Central memory CD8-positive, alpha-beta T cell (primary cell): ENCODE measurements at regions not wholly inside any gene's neighbourhood (a gene's known extent, or its start where the extent isn't known, plus 50 kb on each side); places are given as distances from the start of the nearest gene placed in this dataset.

Source experiments
- ATAC-seq: fragments of 150-1000 bp; cut with Tn5 transposase; replicated peaks from 2 replicates; pipeline ENCODE4 v1.10.0; 2022; ENCODE audit warnings: mild to moderate bottlenecking, moderate FRiP score, moderate number of reproducible peaks; ENCODE audit not compliant: poor library complexity, severe bottlenecking; ENCODE audit errors: extremely low read depth
- DNase-seq, 2 donors: peaks; one replicate each; pipeline ENCODE4 v3.0.0; 2021; ENCODE audit warnings: low spot score in 2 of 2
- H3K27ac Mint-ChIP-seq: one replicate; pipeline ENCODE4 v1.8.0; 2022; ENCODE audit warnings: low read depth, mild to moderate bottlenecking, moderate library complexity, mixed read lengths
- H3K27me3 Mint-ChIP-seq: one replicate; pipeline ENCODE4 v1.8.0; 2022; ENCODE audit warnings: mixed read lengths
- H3K36me3 Mint-ChIP-seq: one replicate; pipeline ENCODE4 v1.8.0; 2022; ENCODE audit warnings: mild to moderate bottlenecking, moderate library complexity, mixed read lengths; ENCODE audit not compliant: insufficient read depth
- H3K4me1 Mint-ChIP-seq: one replicate; pipeline ENCODE4 v1.8.0; 2022; ENCODE audit warnings: mixed read lengths
- H3K4me3 Mint-ChIP-seq: one replicate; pipeline ENCODE4 v1.8.0; 2022; ENCODE audit warnings: mild to moderate bottlenecking, moderate library complexity, mixed read lengths
- H3K9me3 Mint-ChIP-seq: one replicate; pipeline ENCODE4 v1.8.0; 2022; ENCODE audit warnings: mixed read lengths

DNA sequence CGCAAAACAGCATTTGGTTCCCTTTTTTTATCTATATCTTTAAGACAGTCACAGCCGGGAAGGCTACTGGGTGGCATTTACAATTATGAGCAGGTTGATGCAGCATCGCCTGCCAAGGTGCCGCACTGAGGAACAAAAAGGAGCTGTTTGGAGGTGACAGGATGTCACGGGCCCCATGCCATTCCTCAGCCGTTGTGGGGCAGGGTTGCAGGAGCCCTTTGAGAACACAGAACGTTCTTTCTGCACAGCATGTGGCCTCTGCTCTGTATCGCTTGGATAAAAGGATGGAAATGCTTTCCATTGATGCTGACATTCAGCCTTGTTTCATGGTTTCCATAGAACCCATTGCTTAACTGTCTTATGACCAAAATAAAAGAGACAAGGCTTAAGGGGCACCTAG lies 141.9 kb upstream of the CDH5 start:
- ATAC-seq = no peak

DNA sequence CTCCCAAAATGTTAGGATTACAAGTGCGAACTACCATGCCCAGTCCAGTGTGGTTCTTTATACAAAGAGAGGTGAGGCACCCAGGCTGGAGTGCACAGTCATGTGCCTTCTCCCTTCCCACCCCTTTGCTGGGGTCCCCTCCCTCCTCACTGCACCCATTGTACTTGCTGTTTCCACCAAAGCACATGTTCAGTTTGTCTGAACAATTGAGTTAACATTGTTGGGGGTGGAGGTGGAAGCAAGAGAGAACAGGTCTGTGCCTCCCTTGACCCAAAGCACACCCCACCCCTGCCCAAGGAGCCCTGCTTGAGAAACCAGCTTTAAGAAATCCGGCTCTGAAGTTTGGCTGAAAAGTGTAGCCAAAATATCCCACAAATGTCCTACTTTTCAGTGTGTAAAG lies 142.3 kb upstream of the CDH5 start:
- H3K36me3 Mint-ChIP-seq = peaks cover 1% of the 10 kb centered on the region
- H3K4me1 Mint-ChIP-seq = no peaks in the 10 kb centered on the region
- no peak overlapping the region for H3K27ac Mint-ChIP-seq
- DNase-seq (no peak), ATAC-seq (no peak)
- H3K4me3 Mint-ChIP-seq = no peak overlapping the region
- H3K9me3 Mint-ChIP-seq = no peaks in the 10 kb centered on the region
- peaks cover 50% of the 10 kb centered on the region for H3K27me3 Mint-ChIP-seq

More for the DNA sequence above, 141.9 kb upstream of the CDH5 start:
- no peak for DNase-seq
- H3K4me3 Mint-ChIP-seq = no peak overlapping the region
- no peaks in the 10 kb centered on the region for H3K9me3 Mint-ChIP-seq
- H3K27ac Mint-ChIP-seq = no peak overlapping the region
- H3K4me1 Mint-ChIP-seq = no peaks in the 10 kb centered on the region
- peaks cover 48% of the 10 kb centered on the region for H3K27me3 Mint-ChIP-seq
- H3K36me3 Mint-ChIP-seq = peaks cover 1% of the 10 kb centered on the region

DNA sequence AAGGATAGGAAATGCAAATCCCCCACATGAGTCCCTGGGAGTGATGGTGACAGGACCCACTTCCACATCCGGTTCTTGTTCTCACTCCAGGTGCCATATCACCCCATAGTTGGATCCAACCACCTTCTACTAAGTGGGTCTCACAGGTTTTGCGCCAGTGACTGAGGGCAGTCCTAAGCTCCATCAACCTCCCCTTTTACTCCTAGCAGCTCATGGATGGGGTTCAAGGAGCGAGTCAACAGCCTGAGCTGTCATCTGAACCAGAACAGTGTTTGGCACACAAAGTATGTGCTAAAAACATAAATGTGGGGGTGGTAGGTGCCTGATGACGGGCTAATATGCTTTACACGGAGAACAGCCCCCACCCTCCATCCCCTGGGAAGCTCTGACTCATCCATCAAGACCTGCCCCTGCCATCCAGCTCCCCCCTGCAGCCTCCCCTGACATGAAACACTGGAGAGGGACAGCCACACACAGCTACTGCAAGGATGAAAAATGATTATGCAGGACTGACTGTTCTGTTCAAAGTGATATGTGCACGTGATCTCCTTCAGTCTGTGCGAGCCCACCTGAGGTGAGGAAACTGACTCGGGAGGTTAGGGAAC lies 143.2 kb upstream of the CDH5 start:
- Mint-ChIP-seq H3K9me3 (no peaks in the 10 kb centered on the region), H3K36me3 (peaks cover 1% of the 10 kb centered on the region), H3K27ac (no peak overlapping the region), H3K4me1 (no peaks in the 10 kb centered on the region), H3K27me3 (peaks cover 50% of the 10 kb centered on the region), H3K4me3 (no peak overlapping the region)
- DNase-seq (no peak), ATAC-seq (no peak)

DNA sequence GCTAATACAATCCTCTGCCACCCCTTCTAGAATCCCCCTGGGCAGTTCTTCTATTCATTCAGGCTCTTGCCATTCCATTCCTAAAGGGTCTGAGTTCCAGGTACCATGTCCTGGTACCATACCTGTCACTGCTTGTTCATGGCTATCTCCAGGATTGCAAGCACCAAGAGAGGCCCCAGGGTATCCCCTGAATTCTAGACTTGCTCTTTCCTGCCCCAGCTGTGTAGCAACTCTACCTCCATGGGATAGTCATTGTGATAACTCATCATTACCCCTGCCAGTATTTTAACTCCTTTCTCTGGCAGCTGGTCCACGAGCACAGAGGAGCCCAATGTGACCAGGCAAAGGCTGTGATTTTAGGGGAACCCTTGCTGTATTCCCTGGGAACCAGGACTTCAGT lies 143.7 kb upstream of the CDH5 start:
- ATAC-seq = no peak
- no peak overlapping the region for H3K4me3 Mint-ChIP-seq
- H3K4me1 Mint-ChIP-seq = no peaks in the 10 kb centered on the region
- H3K36me3 Mint-ChIP-seq = peaks cover 1% of the 10 kb centered on the region
- H3K27me3 Mint-ChIP-seq = peaks cover 48% of the 10 kb centered on the region
- DNase-seq = no peak
- H3K9me3 Mint-ChIP-seq = no peaks in the 10 kb centered on the region
- no peak overlapping the region for H3K27ac Mint-ChIP-seq

DNA sequence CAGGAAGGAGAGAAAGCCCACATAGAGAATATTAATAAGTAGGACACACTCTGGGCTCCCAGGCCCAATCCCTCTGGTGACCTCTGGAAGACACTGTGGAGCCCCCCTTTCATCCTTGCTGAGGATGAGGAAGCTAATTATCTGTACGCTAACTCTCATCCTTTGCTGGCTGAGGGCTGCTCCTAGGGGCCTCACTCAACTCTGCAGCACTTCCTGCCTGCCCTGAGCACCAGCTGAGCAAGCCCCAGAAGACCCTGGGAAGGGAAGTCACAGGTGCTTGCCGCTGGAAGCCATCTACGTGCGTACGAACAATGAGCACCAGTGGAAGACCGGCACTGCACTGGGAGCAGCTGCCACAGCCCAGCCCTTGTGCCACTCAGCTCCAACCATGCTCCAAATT lies 145.8 kb upstream of the CDH5 start:
- no peak overlapping the region for H3K27ac Mint-ChIP-seq
- no peaks in the 10 kb centered on the region for H3K9me3 Mint-ChIP-seq

DNA sequence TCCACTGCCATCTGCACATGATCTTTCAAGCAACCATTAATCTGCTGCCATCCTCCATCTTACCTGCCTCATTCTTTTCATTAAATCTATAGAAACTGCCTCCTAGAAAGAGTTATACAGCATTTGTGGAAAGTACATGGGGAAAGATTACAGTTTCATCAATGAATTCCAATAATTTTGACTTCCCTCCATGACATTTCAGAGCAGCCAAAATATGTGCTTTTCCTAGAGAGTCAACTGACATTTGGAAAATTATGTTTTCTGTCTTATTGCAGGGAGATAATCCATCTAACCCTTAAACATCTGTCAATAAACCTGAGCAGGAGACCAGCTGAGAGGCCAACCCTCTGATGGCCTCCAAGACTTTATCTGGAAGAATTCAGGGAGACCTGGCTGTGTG lies 147.0 kb upstream of the CDH5 start:
- ATAC-seq = no peak
- no peak overlapping the region for H3K4me3 Mint-ChIP-seq
- no peak for DNase-seq
- H3K27ac Mint-ChIP-seq = no peak overlapping the region
- H3K27me3 Mint-ChIP-seq = peaks cover 61% of the 10 kb centered on the region
- H3K4me1 Mint-ChIP-seq = no peaks in the 10 kb centered on the region
- no peaks in the 10 kb centered on the region for H3K9me3 Mint-ChIP-seq
- peaks cover 1% of the 10 kb centered on the region for H3K36me3 Mint-ChIP-seq

More for the DNA sequence above, 145.8 kb upstream of the CDH5 start:
- Mint-ChIP-seq H3K4me3 (no peak overlapping the region), H3K36me3 (peaks cover 1% of the 10 kb centered on the region), H3K27me3 (peaks cover 49% of the 10 kb centered on the region), H3K4me1 (no peaks in the 10 kb centered on the region)
- DNase-seq = no peak
- ATAC-seq = no peak

DNA sequence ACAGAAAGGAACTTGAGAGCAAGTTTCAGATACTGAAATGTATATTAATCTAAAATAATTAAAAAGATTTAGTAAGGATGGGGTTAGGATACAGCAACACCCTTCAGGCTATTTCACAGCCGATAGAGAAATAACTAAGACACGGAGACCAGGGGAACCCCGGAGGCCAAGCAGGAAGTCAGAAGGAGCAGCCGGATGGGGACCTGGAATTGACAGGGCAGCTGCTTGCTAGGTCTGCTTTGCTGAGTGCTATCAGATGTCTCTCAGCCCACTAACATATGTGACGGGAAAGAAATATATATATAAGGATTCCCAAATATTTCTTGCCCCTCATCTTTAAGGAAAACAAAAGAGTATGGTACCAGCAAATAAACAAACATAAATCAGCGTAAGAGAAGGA lies 154.1 kb upstream of the CDH5 start:
- H3K27ac Mint-ChIP-seq = no peak overlapping the region
- no peaks in the 10 kb centered on the region for H3K36me3 Mint-ChIP-seq
- H3K9me3 Mint-ChIP-seq = no peaks in the 10 kb centered on the region
- no peak overlapping the region for H3K4me3 Mint-ChIP-seq
- H3K27me3 Mint-ChIP-seq = peaks cover 82% of the 10 kb centered on the region
- no peak for ATAC-seq
- no peak for DNase-seq
- H3K4me1 Mint-ChIP-seq = no peaks in the 10 kb centered on the region

DNA sequence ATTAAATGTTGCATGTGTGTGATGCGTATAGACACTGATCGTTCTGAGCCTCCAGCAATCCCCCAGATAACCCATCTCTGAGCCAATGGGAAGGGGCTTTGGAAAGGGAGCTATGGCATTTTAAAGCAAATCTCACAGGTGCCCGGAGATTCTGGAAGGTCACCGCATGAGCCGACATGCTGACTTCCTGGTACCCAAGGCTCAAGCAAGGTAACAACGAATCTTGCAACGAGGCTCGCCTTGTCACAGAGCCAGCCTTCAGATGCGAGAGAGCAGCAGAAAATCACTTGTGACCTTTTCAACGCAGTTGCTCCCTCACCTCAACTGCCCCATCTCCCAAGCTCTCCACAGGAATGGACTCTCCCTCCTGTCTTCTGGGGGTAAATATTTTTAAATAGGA lies 154.8 kb upstream of the CDH5 start:
- H3K27me3 Mint-ChIP-seq = peaks cover 83% of the 10 kb centered on the region
- no peak overlapping the region for H3K4me3 Mint-ChIP-seq
- DNase-seq (no peak), ATAC-seq (no peak)
- H3K36me3 Mint-ChIP-seq = no peaks in the 10 kb centered on the region
- no peaks in the 10 kb centered on the region for H3K4me1 Mint-ChIP-seq
- no peaks in the 10 kb centered on the region for H3K9me3 Mint-ChIP-seq
- H3K27ac Mint-ChIP-seq = no peak overlapping the region

DNA sequence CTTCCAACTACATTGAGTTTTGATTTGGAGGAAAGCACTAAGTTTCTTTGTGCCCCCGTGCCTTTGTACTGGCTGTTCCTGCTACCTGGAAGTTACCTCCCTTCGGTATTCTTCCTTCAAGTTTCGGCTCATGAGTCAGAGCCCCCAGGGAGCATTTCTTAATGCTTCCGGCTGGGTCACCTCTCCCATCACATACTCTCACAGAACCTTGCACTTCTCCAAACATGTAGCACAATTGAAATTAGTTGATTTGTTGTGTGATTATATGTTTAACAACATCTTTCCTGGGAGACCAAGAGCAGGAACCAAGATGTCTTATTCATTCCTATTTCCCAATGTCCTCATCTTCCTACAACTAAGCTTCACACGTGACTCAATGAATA lies 158.6 kb upstream of the CDH5 start:
- no peaks in the 10 kb centered on the region for H3K4me1 Mint-ChIP-seq
- ATAC-seq = no peak
- no peaks in the 10 kb centered on the region for H3K36me3 Mint-ChIP-seq
- H3K4me3 Mint-ChIP-seq = no peak overlapping the region
- H3K27me3 Mint-ChIP-seq = peaks cover 70% of the 10 kb centered on the region
- no peak for DNase-seq
- no peaks in the 10 kb centered on the region for H3K9me3 Mint-ChIP-seq
- no peak overlapping the region for H3K27ac Mint-ChIP-seq

DNA sequence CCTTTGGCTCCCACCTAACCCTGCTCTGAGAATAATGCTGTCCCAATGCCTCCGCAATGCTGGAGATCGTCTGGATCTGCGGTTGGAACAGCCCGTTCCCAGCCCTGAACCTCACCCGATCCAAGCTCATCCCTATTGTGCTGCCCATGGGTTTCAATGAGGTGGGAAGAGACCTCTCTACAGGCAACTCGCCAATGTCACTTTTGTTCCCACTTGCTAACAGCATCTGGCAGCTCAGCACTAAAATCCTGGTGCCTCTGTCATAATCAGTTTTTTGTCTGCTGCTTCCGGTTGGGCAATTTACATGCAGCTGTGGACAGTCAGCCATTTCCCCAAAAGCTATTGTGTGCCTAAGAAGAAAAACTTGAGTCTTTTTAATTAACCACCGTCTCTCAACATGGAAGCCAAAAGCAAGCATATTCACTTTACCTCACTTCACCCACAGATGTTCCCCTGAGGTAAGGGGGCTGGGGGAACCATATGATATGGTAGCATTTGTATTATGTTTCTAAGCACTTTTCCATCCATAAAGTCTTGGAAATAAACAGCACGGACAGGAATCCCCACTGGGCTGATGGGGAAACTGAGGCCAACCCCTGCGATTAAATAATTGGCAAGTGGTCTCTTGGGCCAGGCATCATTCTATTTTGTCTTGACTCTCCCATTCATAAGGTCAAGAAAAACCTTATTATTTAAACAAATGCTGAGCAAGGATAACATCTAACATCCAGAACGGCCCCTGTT lies 159.2 kb upstream of the CDH5 start:
- peaks cover 64% of the 10 kb centered on the region for H3K27me3 Mint-ChIP-seq
- H3K36me3 Mint-ChIP-seq = no peaks in the 10 kb centered on the region
- no peak overlapping the region for H3K27ac Mint-ChIP-seq
- ATAC-seq (no peak), DNase-seq (no peak)
- H3K4me1 Mint-ChIP-seq = no peaks in the 10 kb centered on the region
- no peaks in the 10 kb centered on the region for H3K9me3 Mint-ChIP-seq
- H3K4me3 Mint-ChIP-seq = no peak overlapping the region

DNA sequence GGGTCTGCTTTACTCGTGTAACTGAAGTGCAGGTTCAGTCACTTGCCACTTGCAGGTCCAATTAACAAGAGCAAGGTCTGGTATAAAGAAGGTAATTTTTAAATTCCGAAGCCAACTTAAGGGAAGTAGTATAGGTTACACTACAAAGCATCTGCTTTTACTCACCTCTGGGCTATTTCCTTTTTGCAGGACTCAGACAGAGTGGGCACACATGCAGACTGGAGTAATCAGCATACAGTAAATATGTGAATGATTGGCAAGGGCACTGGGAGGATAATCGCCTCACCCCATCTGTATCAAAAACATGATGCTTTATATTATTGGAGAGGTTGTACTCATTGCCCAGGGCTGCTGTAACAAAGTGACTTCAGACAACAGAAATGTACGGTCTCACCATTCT lies 160.1 kb upstream of the CDH5 start:
- H3K4me1 Mint-ChIP-seq = no peaks in the 10 kb centered on the region
- H3K4me3 Mint-ChIP-seq = no peak overlapping the region
- H3K36me3 Mint-ChIP-seq = no peaks in the 10 kb centered on the region
- ATAC-seq = no peak
- H3K27ac Mint-ChIP-seq = no peak overlapping the region
- H3K9me3 Mint-ChIP-seq = no peaks in the 10 kb centered on the region
- peaks cover 61% of the 10 kb centered on the region for H3K27me3 Mint-ChIP-seq
- no peak for DNase-seq

DNA sequence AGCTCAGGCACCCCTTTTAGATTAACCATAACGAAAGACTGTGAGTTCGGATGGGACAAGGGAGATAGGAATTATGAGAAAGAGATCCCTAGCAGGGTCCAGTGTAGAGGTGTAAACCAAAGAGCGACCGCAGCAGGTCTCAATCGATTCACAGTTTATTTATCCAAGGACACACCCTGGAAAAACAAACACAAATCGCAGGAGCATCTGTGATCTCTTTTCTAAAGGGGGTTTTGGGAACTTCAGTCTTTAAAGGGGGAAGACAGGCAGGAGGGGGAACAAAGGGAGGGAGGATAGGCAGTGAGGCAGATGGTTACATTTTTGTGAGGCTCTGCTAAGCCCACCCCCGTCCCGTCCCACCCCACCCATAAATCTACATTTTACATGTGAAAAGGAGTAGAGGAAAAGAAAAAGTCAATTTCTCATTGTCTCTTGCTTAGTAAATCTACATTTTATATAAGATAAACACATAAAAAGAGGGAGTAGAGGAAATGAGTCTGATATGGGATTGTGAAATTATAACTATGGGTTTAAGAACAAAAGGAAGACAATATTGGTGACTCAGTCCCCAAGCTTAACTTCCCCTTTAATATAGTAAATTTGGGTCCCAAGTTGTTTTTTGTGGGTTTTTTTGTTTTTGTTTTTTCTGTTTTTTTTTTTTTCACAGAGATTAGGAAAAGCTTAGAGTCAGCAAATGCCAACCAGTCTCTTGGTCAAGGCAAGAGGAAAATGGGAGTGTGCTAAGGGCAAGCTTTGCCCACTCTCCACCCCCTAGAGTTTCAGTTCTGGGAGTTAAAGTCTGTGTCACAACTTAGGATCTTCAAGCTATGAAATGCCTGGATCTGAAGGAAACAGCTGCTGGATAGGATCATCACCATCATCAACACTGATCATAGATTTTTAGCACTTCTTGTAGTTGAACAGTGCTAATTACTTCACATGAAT lies 160.9 kb upstream of the CDH5 start:
- Mint-ChIP-seq H3K36me3 (no peaks in the 10 kb centered on the region), H3K9me3 (no peaks in the 10 kb centered on the region), H3K27me3 (peaks cover 53% of the 10 kb centered on the region), H3K4me1 (no peaks in the 10 kb centered on the region), H3K4me3 (no peak overlapping the region), H3K27ac (no peak overlapping the region)
- no peak for DNase-seq
- no peak for ATAC-seq

DNA sequence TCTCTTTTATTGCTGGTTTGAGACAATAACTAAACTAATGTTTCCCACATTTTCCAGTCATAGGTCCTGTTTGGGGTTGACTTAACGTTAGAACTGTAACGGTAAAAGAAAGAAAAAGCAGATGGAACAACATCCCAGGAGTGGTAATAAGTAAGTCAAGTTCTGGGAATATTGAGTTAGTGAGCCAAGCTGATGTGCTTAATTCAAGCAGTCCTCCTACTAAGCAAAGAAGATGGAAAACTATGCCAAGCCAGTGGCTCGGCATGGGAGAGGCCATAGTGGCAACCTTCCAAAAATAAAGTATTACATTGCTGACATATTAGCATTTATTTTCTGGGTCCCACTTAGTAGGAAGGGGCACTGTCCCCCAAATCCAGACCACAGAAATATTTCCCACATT lies 161.7 kb upstream of the CDH5 start:
- no peak for DNase-seq
- H3K27me3 Mint-ChIP-seq = peaks cover 45% of the 10 kb centered on the region
- no peak overlapping the region for H3K4me3 Mint-ChIP-seq
- no peak overlapping the region for H3K27ac Mint-ChIP-seq
- no peaks in the 10 kb centered on the region for H3K4me1 Mint-ChIP-seq
- no peaks in the 10 kb centered on the region for H3K9me3 Mint-ChIP-seq
- no peaks in the 10 kb centered on the region for H3K36me3 Mint-ChIP-seq
- ATAC-seq = no peak
